DMS79 (cell line): ENCODE measurements at regions not wholly inside any gene's neighbourhood (a gene's known extent, or its start where the extent isn't known, plus 50 kb on each side); places are given as distances from the start of the nearest gene placed in this dataset.

ENCODE experiments used
- DNase-seq: peaks from one replicate; lab custom pipeline; 2025; lab: John Stamatoyannopoulos, UW

DNA sequence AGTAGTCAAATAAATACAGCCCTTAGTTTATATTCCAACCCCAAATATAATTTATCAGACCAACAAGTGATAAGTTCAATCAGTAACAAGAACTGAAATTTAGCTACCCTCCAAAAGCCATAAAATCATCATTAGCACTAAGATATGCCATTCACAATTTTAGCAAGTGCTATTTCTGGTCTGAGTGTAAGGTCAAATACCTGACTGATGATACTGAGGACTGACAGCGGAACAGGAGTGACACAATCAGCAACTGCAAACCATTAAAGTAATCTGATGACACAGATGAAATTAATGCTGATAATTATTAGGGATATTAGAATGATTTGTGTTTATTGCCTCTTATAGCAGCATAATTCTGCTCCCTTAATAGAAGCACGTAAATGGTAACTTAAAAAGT lies 152.7 kb upstream of the SPHKAP start:
- DNase-seq: no peak

DNA sequence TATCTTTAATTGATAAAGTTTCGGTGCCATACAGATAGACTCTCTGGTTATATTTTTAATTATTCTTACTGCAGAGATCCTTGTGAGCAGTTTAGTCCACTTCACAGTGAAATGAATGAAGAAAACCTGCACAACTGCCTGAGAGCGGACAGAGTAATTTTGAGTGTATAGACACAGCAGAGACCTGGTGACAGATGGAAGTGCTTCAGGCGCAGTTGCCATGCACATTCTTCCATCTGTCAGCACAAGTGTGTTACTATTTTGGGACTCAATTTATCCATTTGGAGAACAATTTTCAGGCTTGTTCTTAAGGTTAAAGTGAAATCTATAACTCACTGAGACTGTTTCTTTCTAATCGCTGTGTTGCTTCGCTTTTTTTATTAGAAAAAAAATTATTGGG lies 147.8 kb upstream of the SPHKAP start:
- no peak for DNase-seq

DNA sequence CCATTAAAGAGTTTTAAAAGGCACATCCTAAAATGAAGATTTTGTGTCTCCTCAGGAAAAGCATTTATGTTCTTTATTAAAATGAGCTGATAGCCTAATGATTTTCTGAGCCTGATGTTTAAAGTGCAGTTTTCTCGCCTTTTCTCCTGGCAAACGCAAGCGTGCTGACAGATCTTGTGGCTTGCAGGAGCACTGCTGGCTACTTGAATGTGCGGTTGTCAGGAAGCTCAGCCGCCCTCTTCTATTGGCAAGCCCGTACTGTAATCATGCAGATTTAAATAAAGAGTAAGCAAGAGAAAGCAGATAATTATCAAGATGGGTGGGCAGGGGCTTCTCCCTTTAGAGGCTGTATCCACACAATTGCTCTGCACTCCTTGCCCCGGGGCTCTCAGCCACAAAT lies 139.5 kb upstream of the SPHKAP start:
- DNase-seq: no peak

DNA sequence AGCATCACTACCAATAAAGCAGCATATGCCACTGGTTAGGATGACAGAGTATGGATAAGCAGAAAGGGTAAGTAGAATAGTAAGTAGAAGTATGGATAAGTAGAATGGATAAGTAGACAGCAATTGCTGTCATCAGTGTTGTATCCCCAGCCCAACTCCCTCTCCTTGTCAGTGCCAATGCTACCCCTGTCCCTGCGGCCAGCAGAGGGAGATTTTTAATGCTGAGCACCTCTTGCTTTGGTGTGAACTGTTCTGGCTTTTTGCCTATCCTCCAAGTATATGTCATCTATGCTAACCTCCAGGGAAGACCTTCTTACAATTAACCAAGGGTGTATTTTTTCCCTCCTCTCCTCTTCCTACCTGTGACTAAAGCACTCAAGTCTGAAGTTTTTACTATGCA lies 136.7 kb upstream of the SPHKAP start:
- no peak for DNase-seq

DNA sequence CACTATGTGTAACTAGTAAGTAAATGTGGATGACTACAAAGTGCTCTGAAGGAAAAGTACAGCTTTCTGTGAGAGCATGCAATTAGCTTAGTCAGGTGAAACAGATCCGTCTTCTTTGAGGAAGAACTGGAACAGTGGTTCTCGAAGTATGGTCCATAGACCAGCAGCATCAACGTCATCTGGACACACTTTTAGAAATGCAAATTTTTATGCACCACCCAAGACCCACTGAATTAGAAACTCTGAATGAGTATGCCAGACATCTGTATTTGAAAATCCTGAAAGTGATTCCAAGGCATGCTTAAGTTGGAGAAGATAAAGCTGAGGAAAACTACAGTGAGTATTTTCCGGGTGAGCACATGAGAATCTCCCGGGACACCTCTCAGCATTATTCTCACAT lies 130.7 kb upstream of the SPHKAP start:
- DNase-seq: no peak

DNA sequence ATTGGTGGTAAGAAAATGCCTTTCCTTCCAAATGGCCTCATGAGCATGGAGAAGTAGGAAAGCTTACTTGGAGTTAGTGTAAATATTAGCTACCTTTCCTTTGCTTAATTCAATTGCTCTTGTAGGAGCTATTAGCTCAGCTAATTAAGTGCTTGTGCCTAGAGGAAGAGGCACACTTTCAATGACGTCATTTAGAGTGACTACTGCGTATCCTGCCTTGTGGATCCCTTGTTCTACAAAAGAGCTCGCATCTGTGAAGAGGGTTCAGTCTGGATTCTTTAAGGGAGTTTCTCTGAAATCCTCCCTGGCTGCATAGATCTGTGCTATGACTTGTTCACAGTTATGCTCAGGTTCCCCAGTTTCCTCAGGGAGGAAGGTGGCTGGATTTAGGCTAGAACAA lies 122.5 kb upstream of the SPHKAP start:
- no peak for DNase-seq

DNA sequence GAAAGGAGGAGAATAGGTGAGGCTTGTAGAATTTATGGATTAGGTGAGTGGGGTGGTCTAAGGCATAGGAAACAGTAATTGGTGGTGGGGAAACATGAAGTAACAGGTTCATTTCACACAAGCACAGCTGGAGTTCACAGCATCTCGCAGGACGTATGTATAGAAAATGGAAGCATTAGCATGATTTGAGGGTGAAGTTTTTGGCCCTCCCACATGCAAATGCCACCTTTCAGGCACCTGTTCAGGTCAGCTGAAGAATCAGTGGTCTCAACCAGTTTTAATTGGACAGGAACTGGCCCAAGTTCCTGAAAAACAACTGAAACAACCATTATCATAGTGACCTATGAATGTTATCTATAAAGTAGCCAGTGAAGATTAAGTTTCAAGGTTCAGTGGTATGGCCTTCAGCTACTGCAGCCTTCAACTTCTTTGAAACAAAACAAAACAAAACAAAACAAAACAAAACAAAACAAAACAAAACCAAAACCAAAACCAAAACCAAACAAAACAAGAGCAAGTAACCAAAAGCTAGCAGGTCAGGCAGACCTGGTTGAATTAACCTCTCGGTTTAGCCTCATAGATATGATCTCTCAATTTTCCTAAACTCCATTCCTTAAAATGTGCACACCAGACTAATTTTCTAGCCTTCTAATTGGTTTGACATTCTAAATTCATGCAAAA lies 102.1 kb upstream of the SPHKAP start:
- no peak for DNase-seq

DNA sequence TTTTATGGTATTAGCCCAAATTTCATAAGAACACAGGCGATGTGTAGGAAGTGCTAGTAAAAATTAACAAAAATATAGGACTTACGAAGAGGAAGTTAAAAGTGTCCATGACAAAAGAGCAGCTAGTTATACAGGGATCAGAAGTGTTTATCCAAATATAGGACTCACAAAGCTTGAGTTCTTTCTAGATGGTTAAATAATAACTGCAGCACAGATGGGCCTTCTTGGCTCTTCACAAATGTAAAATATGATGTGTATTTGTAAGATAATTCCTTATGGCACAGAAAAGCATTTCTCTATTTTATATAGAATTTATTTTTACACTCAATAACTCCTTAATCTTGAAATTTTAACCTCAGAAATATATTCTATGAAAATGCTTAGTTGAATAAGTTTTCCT lies 100.9 kb upstream of the SPHKAP start:
- DNase-seq: no peak

DNA sequence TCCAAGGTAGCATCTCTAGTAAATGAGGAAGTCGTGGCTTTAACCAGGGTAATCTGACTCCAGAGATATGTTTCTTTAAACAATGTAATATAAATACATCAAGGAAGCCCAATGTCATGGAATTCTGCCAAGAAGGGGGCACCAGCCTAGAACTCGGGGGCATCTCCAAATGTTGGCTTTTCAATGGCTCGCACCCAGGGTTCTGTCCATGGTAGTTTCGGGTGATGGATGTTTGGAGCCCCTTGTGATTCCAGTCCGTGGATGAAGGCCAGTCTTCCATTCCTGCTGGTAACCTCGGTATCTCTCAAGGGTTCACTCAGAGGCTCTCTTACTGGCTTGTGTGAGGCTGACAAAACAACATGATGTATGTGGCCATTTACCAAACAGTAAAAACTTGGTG lies 91.7 kb upstream of the SPHKAP start:
- DNase-seq: no peak

DNA sequence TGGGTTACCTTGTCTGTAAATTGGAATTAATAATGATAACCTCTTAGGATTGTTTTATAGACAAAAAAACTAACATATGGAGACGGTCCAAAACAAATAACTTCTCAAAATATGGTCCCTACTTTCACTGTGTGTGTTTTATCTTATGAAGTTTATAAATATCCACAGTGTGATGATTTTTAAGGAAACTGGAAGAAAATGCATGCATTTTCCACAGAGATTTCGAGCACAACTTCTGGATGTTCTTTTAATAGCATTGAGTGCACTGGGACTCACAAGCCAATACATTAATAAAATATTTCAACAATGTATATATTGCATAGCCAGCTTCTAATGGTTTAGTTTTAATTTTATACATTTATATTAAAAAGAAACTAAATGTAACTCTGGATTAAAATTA lies 87.9 kb upstream of the SPHKAP start:
- no peak for DNase-seq

DNA sequence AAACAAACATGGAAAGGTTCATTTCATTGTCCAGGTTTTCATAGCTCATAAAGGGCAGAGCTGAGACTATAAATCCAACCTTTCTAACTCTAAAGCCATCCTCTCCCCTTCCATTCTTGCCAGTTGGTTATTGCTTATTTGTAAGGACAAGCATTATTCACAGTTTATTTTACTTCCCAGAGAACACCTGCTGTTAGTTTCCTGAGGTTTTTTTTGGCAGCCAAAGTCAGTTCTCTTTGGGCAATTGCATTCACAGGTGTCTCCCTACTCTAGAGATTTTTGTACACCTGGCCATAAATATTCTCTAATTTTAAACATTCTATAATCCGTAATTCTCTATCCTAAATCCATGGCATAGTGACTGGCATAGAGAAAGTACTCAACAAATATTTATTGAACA lies 87.3 kb upstream of the SPHKAP start:
- DNase-seq: peak; percentile 73

DNA sequence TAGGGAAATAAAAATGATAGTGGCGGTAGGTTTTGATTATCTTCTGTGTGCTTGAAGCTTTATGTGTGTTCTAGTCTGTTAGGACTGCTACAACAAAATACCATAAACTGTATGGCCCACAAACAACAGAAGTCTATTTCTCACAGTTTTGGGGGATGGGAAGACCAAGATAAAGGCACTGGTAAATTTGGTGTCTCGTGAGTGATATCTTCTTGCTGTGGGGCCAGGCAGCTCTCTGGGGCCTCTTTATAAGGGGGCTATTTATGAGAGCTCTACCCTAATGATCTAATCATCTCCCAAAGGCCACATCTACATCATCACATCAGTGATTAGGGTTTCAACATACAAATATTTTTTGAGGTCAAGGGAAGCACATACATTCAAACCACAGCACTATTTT lies 86.8 kb upstream of the SPHKAP start:
- DNase-seq: peak; percentile 1

DNA sequence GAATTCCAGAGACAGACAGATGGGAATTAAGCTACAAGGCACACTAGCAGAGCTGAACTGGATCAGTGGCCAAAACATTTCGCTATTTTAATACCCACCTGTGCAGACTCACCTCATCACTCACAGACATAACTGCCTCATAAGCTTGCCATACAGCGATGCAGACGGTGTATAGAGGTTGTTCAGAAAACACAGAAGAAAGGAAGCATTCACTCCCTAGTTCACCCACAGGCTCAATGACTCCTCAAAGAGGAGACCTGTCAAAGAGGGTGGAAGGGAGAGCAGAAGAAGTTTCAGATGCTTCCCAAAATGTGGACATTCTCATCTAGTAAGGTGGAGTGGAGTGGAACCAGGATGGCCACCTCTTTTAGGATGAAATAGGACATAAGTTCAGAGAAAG lies 81.7 kb upstream of the SPHKAP start:
- no peak for DNase-seq

DNA sequence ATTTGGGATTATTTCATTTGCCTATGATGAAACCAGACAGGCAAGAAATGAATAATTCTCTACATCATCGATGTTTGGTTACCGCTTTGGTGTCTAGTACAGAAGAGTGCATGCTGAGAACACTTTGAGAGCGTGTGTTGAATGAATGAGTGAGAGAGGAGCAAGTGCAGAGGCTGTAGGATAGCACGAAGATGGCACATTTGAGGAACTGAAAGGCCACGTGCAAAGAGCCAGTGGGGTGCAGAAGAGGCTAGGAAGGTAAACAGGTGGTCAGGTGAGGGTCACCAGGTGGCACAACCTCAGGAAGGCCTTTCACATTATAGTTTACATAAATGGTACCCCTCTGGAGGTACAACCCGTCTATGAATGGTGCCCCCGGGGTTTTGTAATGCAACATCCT lies 80.1 kb upstream of the SPHKAP start:
- no peak for DNase-seq

DNA sequence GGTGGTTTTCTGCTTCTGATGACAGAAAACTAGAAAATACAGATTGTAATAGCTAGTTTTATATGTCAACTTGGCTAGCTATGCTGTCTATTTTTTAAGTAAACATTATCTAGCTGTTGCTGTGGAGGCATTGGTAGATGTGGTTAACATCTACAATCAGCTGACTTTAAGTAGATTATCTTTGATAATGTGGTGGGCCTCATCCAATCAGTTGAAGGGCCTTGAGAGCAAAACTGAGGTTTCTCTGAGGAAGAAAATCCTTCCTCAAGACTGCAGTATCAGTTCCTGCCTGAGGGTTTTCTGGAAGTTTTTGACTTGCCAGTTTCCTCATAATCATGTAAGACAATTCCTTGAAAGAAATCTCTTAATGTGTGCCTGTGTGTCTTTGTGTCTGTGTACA lies 75.9 kb upstream of the SPHKAP start:
- no peak for DNase-seq

DNA sequence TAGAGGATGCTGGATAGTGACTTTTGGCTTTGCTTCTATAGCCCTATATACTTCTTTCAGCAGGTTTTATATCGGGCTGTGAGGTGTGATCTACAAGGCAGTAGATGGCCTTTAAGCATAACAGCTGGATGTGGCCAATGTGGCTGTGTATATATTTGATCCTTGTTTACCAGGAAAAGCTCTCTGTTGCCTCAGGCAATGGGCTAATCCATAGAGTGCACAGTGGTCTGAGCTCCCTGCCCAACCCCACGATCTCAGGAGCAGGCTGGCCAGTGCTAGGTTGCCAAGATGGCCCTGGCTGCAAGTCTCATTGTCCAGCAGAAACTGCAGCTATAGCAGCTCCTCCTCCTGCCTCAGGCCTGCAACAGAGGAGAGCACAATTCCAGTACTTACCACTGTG lies 72.3 kb upstream of the SPHKAP start:
- no peak for DNase-seq

DNA sequence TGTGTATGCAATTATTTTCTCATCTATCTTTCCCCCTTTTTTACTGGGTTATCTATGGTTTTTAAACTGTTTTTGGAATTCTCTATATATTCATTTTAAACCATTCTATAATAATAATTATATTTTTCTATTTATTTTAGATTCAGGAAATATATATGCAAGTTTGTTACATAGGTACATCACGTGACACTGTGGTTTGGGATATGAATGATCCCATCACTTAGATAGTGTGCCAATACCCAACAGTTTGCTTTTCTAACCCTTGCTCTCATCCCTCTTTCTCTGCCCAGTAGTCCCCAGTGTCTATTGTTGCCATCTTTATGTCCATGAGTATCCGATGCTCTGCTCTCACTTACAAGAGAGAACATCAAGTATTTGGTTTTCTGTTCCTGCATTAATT lies 65.8 kb upstream of the SPHKAP start:
- DNase-seq: no peak

DNA sequence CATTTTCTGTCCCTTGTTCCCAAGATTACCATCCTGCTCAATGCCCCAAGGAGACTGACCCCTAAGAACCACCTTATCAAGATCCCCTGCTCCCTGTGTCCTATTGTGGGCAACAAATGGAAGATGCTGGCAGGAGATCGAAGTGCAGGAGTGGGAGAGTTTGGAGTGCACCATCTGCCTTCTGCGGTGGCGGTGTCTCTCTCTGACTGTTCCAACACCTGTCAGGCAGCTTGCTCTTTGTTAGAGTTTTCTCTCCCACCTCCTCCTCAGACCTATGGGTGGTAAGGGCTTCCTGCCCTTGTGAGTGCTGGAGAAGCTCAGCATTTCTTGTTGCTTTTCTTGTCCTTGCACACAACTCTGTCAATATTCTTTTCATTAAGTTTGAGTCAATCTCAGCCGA lies 64.1 kb upstream of the SPHKAP start:
- DNase-seq: no peak

DNA sequence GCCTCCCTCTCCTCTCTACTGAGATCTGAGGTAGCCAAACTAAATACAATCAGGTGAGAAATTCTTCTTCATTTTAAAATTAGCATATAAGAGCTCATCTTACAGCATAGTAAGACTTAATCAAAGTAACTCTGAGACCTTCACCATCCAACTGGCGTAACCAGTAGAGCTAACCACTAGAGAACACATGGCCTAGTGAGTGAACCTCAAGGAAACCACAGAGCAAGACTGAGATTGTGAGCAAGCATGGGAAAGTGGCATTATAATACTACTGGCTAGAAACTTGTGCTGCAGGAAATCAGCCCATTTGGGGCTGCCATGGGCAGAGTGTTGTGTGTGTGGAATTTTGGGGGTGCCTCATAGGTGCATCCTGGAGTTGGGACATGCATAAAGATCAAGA lies 61.1 kb upstream of the SPHKAP start:
- no peak for DNase-seq

DNA sequence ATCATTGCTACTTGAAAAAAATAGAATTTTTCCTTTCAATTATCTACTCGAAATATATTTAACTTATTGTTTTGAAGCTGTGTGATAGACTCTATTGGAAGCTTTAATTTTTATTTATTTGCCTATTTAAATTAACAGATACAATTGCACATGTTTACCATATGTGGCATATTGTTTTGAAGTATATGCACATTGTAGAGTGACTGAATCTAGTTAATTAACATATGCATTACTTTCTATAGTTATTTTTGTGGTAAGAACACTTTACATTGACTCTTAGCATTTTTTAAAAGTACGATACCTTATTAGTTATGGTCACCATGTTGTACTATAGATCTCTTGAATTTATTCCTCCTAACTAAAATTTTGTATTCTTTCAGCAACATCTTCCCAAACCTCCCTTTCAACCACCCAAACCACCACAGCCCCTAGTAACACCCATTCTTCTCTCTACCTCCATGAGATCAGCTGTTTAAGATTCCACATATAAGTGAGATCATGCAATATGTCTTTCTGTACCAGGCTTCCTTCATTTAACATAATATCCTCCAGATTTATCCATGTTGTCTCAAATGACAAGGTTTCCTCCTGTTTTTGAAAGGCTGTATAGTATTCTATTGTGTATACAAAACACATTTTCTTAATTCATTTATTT lies 58.5 kb upstream of the SPHKAP start:
- DNase-seq: no peak

DNA sequence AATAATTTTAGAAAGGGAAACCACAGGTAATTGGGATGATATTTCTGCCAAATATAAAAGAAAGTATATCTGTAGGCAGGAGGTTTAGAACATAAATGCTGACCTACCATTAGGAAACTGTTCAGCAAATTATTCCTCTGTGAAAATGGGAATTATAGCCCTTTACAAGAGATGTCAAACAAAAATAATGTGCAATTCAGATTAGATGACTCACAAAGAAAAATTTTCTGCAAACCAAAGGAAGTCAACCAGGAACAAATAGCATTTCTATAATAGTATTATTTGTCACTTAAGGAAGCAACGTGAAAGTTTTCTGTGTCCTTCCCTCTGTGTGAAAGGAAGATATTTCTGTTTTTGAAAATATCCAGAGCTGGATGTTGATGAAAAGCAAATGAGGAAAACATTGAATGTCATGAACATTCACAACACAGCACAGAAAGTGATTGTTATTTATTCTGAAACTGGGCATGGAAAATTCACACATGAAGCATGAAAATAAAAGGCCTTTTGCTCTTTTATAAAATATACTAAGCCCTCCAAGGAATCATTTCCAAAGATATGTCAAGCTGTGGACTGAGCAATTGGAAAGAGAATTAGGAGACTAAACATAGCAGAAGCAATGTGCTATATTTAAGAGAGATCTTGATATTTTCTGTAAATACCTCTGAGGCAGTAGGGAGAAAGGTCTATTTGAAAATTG lies 57.9 kb upstream of the SPHKAP start:
- DNase-seq: no peak
